HG03025 (cell line): ENCODE measurements at regions not wholly inside any gene's neighbourhood (a gene's known extent, or its start where the extent isn't known, plus 50 kb on each side); places are given as distances from the start of the nearest gene placed in this dataset.
"Not testable (repeated sequence)": the region's sequence is repeated elsewhere in the genome, so short reads cannot be mapped to it uniquely, and the experiment has no call there.

Experiments
- ATAC-seq: cut with Tn5 transposase; IDR thresholded peaks from one replicate; pipeline ENCODE4 v1.9.1; 2021; ENCODE audit warnings: mild to moderate bottlenecking, moderate library complexity; ENCODE audit not compliant: unreplicated experiment, low FRiP score

GRCh38 chr12:96085475-96085874 lies 50.1 kb upstream of the LTA4H start:
- ATAC-seq: no peak

DNA sequence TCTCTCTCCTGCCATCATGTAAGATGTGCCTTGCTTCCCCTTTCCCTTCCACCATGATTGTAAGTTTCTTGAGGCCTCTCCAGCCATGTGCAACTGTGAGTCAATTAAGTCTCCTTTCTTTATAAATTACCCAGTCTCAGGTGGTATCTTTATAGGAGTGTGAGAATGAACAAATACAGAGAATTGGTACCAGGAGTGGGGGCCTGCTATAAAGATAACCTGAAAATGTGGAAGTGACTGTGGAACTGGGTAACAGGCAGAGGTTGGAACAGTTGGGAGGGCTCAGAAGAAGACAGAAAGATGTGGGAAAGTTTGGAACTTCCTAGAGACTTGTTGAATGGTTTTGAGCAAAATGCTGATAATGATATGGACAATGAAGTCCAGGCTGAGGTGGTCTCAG lies 50.8 kb upstream of the LTA4H start:
- ATAC-seq: not testable (repeated sequence)

DNA sequence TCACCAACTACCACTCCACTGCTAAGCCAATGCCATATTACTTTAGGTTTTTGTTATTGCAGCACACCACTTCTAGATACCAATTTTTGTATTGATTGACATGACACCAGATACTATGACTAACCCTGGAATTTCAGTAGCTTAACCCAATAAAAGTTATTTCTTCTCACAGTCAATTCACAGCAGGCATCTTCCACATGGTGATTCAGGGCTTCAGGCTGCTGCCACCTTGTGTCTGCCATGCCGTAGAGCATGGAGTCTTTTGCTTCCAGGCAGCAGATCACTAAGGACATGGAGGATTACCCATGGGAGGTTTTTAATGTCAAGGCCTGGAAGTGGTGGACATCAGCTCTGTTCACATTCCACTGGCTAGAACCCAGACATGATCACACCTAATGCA lies 56.4 kb upstream of the LTA4H start:
- ATAC-seq: no peak

GRCh38 chr12:96093543-96094196 lies 58.3 kb upstream of the LTA4H start:
- no peak for ATAC-seq

GRCh38 chr12:96094201-96094600 lies 58.8 kb upstream of the LTA4H start:
- no peak for ATAC-seq

- no peak for ATAC-seq
Measured at GRCh38 chr12:96098631-96099030, 63.2 kb upstream of the LTA4H start.

DNA sequence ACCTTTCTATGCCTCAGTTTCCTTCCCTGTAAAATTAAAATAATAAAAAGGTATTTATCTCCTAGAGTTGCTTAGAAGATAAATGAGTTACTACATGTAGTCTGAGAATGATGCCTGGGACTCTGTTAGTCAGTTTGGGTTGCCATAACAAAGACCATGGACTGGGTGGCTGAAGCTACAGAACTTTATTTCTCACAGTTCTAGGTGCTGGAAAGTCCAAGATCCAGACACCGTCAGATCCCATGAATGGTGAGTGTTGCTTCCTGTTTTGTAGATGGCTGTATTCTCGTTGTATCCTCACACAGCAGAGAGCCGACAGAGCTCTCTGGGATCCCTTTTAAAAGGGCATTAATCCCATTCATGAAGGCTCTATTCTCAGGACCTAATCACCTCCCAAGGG lies 64.0 kb upstream of the LTA4H start:
- ATAC-seq: no peak

DNA sequence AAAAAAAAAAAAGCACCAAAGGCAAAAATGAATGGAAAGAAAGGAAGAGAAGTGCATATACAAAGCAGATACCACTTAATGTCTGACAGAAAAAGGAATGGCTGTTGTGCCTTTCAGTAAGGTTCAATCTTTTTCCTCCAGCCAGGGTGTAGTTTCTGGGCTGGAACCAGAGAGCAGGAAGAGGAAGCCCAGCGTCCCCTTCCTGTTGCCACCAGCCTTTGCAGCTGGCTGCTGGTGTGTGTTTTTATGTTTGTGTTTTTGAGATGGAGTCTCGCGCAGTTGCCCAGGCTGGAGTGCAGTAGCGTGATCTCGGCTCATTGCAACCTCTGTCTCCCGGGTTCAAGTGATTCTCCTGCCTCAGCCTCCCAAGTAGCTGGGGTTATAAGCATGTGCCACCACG lies 64.6 kb upstream of the LTA4H start:
- ATAC-seq: no peak

DNA sequence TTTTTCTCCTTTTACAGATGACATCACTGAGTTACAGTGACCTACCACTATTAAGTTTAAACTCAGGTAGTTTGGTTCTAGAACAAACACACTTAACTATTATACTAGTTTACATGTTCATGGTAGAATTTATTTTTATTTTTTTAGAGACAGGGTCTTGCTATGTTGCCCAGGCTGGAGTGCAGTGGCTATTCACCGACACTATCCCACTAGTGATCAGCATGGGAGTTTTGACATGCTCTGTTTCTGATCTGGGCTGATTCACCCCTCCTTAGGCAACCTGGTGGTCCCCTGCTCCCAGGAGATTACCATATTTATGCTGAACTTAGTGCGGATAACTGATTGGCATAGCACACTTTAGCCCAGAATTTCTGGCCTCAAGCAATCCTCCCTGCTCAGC lies 66.4 kb upstream of the LTA4H start:
- no peak for ATAC-seq

DNA sequence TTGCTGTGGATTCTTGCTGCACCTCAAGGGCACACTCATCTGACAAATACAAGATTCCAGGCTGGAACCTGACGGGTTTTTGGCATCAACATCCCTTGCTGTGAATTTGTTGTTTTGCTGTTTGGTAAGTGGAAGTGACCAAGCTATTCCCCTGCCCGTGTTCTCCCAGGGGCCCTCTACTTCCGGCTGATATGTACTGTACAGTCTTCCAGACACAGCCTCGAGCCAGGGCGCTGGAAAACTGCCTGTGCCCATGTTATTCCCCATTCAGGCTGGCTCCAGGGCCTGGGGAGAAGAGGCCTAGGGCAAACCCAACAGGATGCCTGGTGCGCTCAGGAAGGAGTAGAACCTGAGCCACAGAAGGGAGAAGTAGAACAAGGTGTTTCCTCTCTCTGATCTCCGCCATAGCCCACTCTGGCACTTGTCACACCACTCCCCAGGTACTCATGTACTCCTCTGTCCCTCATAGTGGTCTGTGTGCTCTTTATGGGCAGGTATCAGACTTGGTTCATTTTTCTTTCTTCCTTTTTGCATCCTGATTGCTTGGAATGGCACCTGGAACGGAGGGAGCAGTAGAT lies 67.8 kb upstream of the LTA4H start:
- ATAC-seq: no peak

DNA sequence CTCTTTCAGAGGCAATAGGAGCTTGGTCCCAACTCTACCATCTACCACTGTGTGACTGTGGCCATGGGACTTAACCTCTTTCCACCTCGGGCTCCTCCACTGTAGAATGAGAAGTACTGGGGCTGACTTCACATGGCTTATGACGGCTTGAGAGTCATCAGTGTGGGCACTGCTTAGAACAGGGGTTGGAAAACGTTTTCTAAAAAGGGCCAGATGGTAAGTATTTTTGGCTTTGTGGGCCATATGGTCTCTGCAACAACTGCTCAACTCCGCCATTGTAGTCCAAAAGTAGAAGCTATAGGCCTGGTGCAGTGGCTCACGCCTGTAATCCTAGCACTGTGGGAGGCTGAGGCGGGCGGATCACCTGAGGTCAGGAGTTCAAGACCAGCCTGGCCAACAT lies 69.2 kb upstream of the LTA4H start:
- no peak for ATAC-seq

DNA sequence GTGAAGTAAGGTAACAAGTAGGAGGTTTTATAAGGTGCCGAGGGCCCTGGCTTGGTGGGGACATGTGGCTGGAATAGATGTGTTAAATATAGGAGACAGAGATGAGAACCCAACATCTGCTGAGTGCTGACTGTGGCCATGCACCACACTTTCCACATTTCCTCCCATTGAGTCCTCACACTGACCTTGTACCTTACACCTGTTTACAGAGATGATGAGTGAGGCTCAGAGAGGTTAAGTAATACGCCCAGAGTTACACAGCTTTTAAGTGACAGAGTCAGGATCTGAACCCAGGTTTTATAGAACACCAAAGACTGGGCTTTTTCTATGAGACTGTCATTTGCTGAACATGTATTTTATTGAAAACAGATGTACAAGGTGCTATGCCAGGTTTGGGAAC lies 70.8 kb upstream of the LTA4H start:
- no peak for ATAC-seq

- no peak for ATAC-seq
Measured at GRCh38 chr12:96107236-96107635, 71.8 kb upstream of the LTA4H start.

- ATAC-seq: no peak
Measured at GRCh38 chr12:96108321-96108720, 72.9 kb upstream of the LTA4H start.

DNA sequence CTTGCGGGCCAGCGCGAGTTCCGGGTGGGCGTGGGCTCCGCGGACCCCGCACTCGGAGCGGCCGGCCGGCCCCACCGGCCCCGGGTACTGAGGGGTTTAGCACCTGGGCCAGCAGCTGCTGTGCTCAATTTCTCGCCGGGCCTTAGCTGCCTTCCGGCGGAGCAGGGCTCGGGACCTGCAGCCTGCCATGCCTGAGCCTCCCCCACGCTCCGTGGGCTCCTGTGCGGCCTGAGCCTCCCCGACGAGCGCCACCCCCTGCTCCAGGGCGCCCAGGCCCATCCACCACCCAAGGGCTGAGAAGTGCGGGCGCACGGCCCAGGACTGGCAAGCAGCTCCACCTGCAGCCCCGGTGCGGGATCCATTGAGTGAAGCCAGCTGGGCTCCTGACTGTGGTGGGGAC lies 73.6 kb upstream of the LTA4H start:
- ATAC-seq: not testable (repeated sequence)

DNA sequence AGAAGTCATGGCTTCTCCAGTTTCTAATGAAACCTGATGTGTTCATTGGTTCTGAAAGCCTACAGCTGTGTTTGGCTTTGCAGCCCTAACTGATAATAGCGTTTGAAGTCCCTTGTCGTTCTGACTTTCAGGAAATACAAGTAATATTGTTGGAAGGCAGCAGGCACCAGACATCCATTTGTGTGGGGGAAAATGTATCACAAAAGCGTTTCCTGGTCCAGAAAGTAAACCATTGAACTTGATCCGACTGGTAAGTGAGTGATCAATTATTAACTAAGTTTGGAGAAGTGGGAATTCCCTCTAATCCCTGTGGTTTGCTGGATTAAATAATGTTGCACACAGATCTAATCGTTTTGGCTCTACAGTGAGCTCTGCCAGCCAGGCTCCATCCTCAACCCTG lies 77.3 kb upstream of the LTA4H start:
- ATAC-seq: no peak

DNA sequence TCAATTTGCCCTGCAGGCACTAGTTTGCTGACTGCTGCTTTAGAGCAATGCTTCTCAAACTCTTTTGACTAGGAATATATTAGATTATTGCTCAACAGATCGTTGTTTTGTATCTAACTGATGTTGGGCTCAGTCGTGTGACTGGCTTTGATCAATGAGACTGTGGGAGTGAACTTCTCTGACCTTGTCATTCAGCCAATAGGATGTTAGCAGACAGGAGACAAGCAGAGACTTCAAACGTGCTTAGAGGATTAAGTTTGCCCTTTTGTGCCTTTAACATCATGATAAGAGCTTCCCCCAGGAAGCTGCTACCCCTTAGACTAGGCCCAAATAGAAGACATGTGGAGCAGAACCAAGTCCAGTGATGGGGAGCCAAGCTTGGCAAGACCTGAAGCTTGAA lies 76.7 kb upstream of the ELK3 start:
- ATAC-seq: no peak

DNA sequence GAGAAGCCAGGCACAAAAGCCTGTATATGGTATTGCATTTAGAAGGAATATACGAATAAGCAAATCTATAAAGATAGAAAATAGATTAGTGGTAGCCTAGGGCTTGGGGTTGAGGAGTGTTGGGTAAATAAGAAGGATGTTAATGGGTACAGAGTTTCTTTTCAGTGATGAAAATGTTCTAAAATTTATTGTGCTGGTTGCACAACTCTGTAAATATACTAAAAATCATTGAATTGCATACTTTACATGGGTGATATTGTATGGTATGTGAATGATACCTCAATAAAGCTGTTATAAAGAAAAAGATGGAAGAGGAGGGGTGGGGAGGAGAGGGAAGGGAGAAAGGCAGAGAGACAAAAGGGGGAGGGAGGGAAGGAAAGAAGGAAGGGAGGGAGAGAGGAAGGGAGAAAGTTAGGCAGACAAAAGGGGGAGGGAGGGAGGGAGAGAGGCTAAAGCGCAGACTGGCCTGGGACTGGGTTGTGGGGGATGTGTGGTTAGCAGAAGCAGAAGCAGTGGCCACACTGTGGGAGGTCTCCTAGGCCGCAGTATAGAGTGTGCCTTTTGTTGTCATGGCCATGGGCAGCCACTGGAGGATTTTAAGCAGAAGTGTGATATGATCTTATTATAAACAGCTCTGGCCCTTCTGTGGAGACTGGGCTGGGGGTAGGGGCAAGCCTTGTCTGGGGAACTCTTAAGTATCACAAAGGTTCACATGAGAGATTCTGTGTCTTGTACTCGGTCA lies 73.6 kb upstream of the ELK3 start:
- peak; percentile 78 for ATAC-seq

GRCh38 chr12:96121271-96121711 lies 72.9 kb upstream of the ELK3 start:
- ATAC-seq: peak; percentile 61

DNA sequence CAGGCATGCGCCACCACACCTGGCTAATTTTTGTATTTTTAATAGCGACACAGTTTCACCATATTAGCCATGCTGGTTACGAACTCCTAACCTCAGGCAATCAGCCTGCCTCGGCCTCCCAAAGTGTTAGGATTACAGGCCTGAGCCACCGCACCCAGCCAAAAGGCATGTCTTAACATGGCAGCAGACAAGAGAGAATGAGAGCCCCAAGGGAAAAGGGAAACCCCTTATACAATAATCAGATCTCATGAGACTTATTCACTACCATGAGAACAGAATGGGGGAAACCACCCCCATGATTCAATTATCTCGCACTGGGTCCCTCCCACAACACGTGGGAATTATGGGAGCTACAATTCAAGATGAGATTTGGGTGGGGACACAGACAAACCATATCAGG lies 65.9 kb upstream of the ELK3 start:
- ATAC-seq: not testable (repeated sequence)

GRCh38 chr12:96130396-96131059 lies 63.6 kb upstream of the ELK3 start:
- no peak for ATAC-seq
